ENCODE measurements at regions not wholly inside any gene's neighbourhood (a gene's known extent, or its start where the extent isn't known, plus 50 kb on each side); places are given as distances from the start of the nearest gene placed in this dataset.
"Not testable (repeated sequence)": the region's sequence is repeated elsewhere in the genome, so short reads cannot be mapped to it uniquely, and the experiment has no call there.

DNA sequence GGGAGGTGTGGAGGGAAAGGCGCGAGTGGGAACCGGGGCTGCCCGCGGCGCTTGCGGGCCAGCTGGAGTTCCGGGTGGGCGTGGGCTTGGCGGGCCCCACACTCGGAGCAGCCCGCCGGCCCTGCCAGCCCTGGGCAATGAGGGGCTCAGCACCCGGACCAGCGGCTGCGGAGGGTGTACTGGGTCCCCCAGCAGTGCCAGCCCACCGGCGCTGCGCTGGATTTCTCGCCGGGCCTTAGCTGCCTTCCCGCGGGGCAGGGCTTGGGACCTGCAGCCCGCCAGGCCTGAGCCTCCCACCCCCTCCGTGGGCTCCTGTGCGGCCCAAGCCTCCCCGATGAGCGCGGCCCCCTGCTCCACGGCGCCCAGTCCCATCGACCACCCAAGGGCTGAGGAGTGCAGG lies 76.3 kb upstream of the TMEM252 start:
- TF ChIP-seq, protein P1, sequence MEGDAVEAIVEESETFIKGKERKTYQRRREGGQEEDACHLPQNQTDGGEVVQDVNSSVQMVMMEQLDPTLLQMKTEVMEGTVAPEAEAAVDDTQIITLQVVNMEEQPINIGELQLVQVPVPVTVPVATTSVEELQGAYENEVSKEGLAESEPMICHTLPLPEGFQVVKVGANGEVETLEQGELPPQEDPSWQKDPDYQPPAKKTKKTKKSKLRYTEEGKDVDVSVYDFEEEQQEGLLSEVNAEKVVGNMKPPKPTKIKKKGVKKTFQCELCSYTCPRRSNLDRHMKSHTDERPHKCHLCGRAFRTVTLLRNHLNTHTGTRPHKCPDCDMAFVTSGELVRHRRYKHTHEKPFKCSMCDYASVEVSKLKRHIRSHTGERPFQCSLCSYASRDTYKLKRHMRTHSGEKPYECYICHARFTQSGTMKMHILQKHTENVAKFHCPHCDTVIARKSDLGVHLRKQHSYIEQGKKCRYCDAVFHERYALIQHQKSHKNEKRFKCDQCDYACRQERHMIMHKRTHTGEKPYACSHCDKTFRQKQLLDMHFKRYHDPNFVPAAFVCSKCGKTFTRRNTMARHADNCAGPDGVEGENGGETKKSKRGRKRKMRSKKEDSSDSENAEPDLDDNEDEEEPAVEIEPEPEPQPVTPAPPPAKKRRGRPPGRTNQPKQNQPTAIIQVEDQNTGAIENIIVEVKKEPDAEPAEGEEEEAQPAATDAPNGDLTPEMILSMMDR (IDR thresholded peaks at IDR 0.05; ENCODE audit: extremely low read depth in 1 of 2, insufficient read depth in 1 of 2, low read depth in 1 of 2, low read length in 2 of 2), result not testable (repeated sequence)
- TF ChIP-seq POLR2AphosphoS5 (IDR thresholded peaks at IDR 0.05; ENCODE audit: insufficient read depth, low read depth, low read length); EZH2 (IDR thresholded peaks at IDR 0.05; ENCODE audit: borderline replicate concordance, low read depth, low read length, severe bottlenecking); POLR2A (IDR thresholded peaks at IDR 0.05; ENCODE audit: low read depth, low read length); MYC (IDR thresholded peaks at IDR 0.05; ENCODE audit: low read depth, low read length); GATA2 (IDR thresholded peaks at IDR 0.05; ENCODE audit: insufficient read depth, insufficient read length, low read depth, low read length); JUN (IDR thresholded peaks at IDR 0.05; ENCODE audit: borderline replicate concordance, insufficient read depth, insufficient read length, low read depth): not testable (repeated sequence)
- TF ChIP-seq, protein P2, sequence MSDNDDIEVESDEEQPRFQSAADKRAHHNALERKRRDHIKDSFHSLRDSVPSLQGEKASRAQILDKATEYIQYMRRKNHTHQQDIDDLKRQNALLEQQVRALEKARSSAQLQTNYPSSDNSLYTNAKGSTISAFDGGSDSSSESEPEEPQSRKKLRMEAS (IDR thresholded peaks at IDR 0.05; ENCODE audit: insufficient read depth, insufficient read length), result not testable (repeated sequence)

All from endothelial cell of umbilical vein (primary cell).